H1 (cell line): ENCODE measurements at regions not wholly inside any gene's neighbourhood (a gene's known extent, or its start where the extent isn't known, plus 50 kb on each side); places are given as distances from the start of the nearest gene placed in this dataset.

ENCODE experiments used
- CTCF ChIA-PET: fragments of 300-600 bp; sonication (Branson Sonifier 250); formaldehyde crosslinking; loops from one replicate; lab custom pipeline; 2021; ENCODE audit not compliant: partially characterized antibody; lab: Charles Lee
- POLR2A ChIA-PET: fragments of 300-600 bp; sonication (Branson Sonifier 250); formaldehyde crosslinking; loops from one replicate; lab custom pipeline; 2021; ENCODE audit warnings: inconsistent platforms; ENCODE audit not compliant: partially characterized antibody; lab: Charles Lee
- DNase-seq, 2 experiments: peaks; one replicate each; pipeline versions ENCODE4 v3.0.0 to v3.0.0-alpha.2; 2010 to 2022; ENCODE audit warnings: low spot score in 2 of 2, low read depth in 1 of 2, mixed read lengths in 1 of 2
- FAIRE-seq: peaks from 2 replicates; lab custom pipeline; 2011; peaks lifted over from hg19 to GRCh38; lab: Jason Lieb, UNC
- H2AFZ ChIP-seq: 2 replicates; pipeline ENCODE4 v1.8.1; 2012; ENCODE audit warnings: low read length, inconsistent platforms
- H2AK5ac ChIP-seq: 2 replicates; pipeline ENCODE4 v1.6.1; 2013; ENCODE audit warnings: low read depth, low read length
- H2BK120ac ChIP-seq: replicated peaks from 2 replicates; pipeline ENCODE3; 2013; ENCODE audit warnings: low read depth, low read length, inconsistent platforms
- H2BK12ac ChIP-seq: 2 replicates; pipeline ENCODE4 v1.6.1; 2013; ENCODE audit warnings: low read depth, low read length
- H2BK15ac ChIP-seq: 2 replicates; pipeline ENCODE4 v1.6.1; 2013; ENCODE audit warnings: low read length
- H2BK20ac ChIP-seq: 2 replicates; pipeline ENCODE4 v1.6.1; 2013; ENCODE audit warnings: low read length
- H2BK5ac ChIP-seq: 2 replicates; pipeline ENCODE4 v1.6.1; 2013; ENCODE audit warnings: low read depth, low read length
- H3K14ac ChIP-seq: 2 replicates; pipeline ENCODE4 v1.6.1; 2013; ENCODE audit warnings: inconsistent platforms; ENCODE audit not compliant: insufficient read length
- H3K18ac ChIP-seq: 2 replicates; pipeline ENCODE4 v1.6.1; 2013; ENCODE audit warnings: low read length; ENCODE audit errors: extremely low read depth
- H3K23ac ChIP-seq: 2 replicates; pipeline ENCODE4 v1.6.1; 2013; ENCODE audit warnings: inconsistent platforms; ENCODE audit not compliant: insufficient read length
- H3K23me2 ChIP-seq: 2 replicates; pipeline ENCODE4 v1.6.1; 2013; ENCODE audit warnings: low read depth, low read length
- H3K27ac ChIP-seq: 2 replicates; pipeline ENCODE4 v1.6.1; 2011; ENCODE audit warnings: low read depth, low read length, inconsistent platforms
- H3K27me3 ChIP-seq, 4 experiments: replicated peaks in 1 of 4; 1 replicate in 1 of 4; 2 replicates in 3 of 4; pipeline versions ENCODE4 v1.6.1 to v1.8.1; 2011 to 2013; ENCODE audit warnings: low read length in 3 of 4, mild to moderate bottlenecking in 3 of 4, inconsistent platforms in 2 of 4, mixed read lengths in 2 of 4, moderate library complexity in 1 of 4; ENCODE audit not compliant: control insufficient read depth in 3 of 4, insufficient read depth in 3 of 4; ENCODE audit errors: extremely low read depth in 1 of 4
- H3K36me3 ChIP-seq, 4 experiments: 2 replicates each; pipeline versions ENCODE4 v1.6.1 to v1.8.1; 2011 to 2013; ENCODE audit warnings: mild to moderate bottlenecking in 4 of 4, low read length in 3 of 4, moderate library complexity in 2 of 4, control low read depth in 1 of 4, inconsistent platforms in 1 of 4; ENCODE audit not compliant: insufficient read depth in 4 of 4, control insufficient read depth in 2 of 4
- H3K4ac ChIP-seq: replicated peaks from 2 replicates; pipeline ENCODE3; 2013; ENCODE audit warnings: low read length, low read depth, mixed read lengths, inconsistent platforms; ENCODE audit not compliant: insufficient read length
- H3K4me1 ChIP-seq, 4 experiments: replicated peaks in 1 of 4; 1 replicate in 1 of 4; 2 replicates in 3 of 4; pipeline versions ENCODE4 v1.6.1 to v1.8.1; 2011 to 2013; ENCODE audit warnings: low read length in 3 of 4, inconsistent platforms in 2 of 4, mixed read lengths in 1 of 4; ENCODE audit not compliant: insufficient read depth in 4 of 4, control insufficient read depth in 3 of 4
- H3K4me2 ChIP-seq, 2 experiments: 2 replicates each; pipeline versions ENCODE4 v1.6.1 to v1.8.1; 2011 to 2013; ENCODE audit warnings: low read depth in 2 of 2, low read length in 2 of 2, control low read depth in 1 of 2, inconsistent platforms in 1 of 2, mild to moderate bottlenecking in 1 of 2; ENCODE audit not compliant: insufficient read depth in 1 of 2
- H3K4me3 ChIP-seq, 4 experiments: fragments of 200-600, 300-600 bp in 1 of 4; sonication (generic), shearing (Covaris generic), sonication (Bioruptor Twin) in 1 of 4; 2 replicates each; pipeline versions ENCODE4 v1.5.1 to v1.8.1; 2011 to 2016; ENCODE audit warnings: low read length in 4 of 4, low read depth in 3 of 4, control low read depth in 2 of 4, inconsistent platforms in 2 of 4, mild to moderate bottlenecking in 2 of 4, mixed read lengths in 1 of 4, moderate library complexity in 1 of 4; ENCODE audit not compliant: insufficient read depth in 2 of 4; ENCODE audit errors: extremely low read depth in 1 of 4
- H3K56ac ChIP-seq: replicated peaks from 2 replicates; pipeline ENCODE3; 2013; ENCODE audit warnings: low read depth, mild to moderate bottlenecking, mixed read lengths, low read length, inconsistent platforms; ENCODE audit not compliant: insufficient read length
- H3K79me1 ChIP-seq: 2 replicates; pipeline ENCODE4 v1.6.1; 2013; ENCODE audit warnings: low read depth, low read length, control low read depth
- H3K79me2 ChIP-seq, 2 experiments: 2 replicates each; pipeline versions ENCODE4 v1.6.1 to v1.8.1; 2012 to 2013; ENCODE audit warnings: low read length in 2 of 2, mild to moderate bottlenecking in 2 of 2, inconsistent platforms in 1 of 2; ENCODE audit not compliant: insufficient read depth in 2 of 2, control insufficient read depth in 1 of 2
- H3K9ac ChIP-seq, 4 experiments: replicated peaks in 1 of 4; 1 replicate in 1 of 4; 2 replicates in 3 of 4; pipeline versions ENCODE4 v1.6.1 to v1.8.1; 2011 to 2013; ENCODE audit warnings: low read depth in 3 of 4, low read length in 3 of 4, control low read depth in 2 of 4, mild to moderate bottlenecking in 2 of 4, moderate library complexity in 2 of 4, inconsistent platforms in 1 of 4; ENCODE audit errors: extremely low read depth in 1 of 4
- H3K9me3 ChIP-seq, 2 experiments: 2 replicates each; pipeline versions ENCODE4 v1.6.1 to v1.8.1; 2012 to 2013; ENCODE audit warnings: mild to moderate bottlenecking in 2 of 2, moderate library complexity in 2 of 2, control low read depth in 1 of 2, inconsistent platforms in 1 of 2, low read depth in 1 of 2, low read length in 1 of 2, mixed read lengths in 1 of 2; ENCODE audit not compliant: insufficient read depth in 2 of 2
- H4K20me1 ChIP-seq, 2 experiments: replicated peaks in 1 of 2; 2 replicates each; pipeline versions ENCODE3 to v1.8.1; 2011 to 2013; ENCODE audit warnings: inconsistent platforms in 2 of 2, low read length in 2 of 2, mild to moderate bottlenecking in 1 of 2; ENCODE audit not compliant: insufficient read depth in 2 of 2, control insufficient read depth in 1 of 2
- H4K5ac ChIP-seq: 2 replicates; pipeline ENCODE4 v1.6.1; 2013; ENCODE audit warnings: low read length, low read depth, mixed read lengths, inconsistent platforms; ENCODE audit not compliant: insufficient read length
- H4K8ac ChIP-seq: 2 replicates; pipeline ENCODE4 v1.8.0; 2013; ENCODE audit warnings: mild to moderate bottlenecking, moderate library complexity, low read length, inconsistent platforms; ENCODE audit not compliant: insufficient read depth; ENCODE audit errors: extremely low read depth
- H4K91ac ChIP-seq: replicated peaks from 2 replicates; pipeline ENCODE3; 2013; ENCODE audit warnings: low read length, mixed read lengths, inconsistent platforms; ENCODE audit not compliant: insufficient read length
- BCL11A ChIP-seq, 2 experiments: IDR thresholded peaks; one replicate each; pipeline ENCODE4 v1.6.1; 2011; ENCODE audit warnings: low read depth in 2 of 2, low read length in 2 of 2, mild to moderate bottlenecking in 2 of 2
- HDAC2 ChIP-seq, 2 experiments: fragments of 300-600 bp in 1 of 2; sonication (generic) in 1 of 2; IDR thresholded peaks; 2 replicates each; pipeline ENCODE4 v1.6.1; 2011 to 2012; ENCODE audit warnings: low read depth in 2 of 2, low read length in 2 of 2, mild to moderate bottlenecking in 2 of 2, moderate library complexity in 2 of 2, borderline replicate concordance in 1 of 2, inconsistent platforms in 1 of 2
- KDM1A ChIP-seq: fragments of 200-600, 300-600 bp; sonication (generic); IDR thresholded peaks from 2 replicates; pipeline ENCODE4 v1.7.1; 2016; ENCODE audit warnings: mild to moderate bottlenecking, low read length, borderline replicate concordance
- RXRA ChIP-seq: IDR thresholded peaks from 2 replicates; pipeline ENCODE4 v1.6.1; 2011; ENCODE audit warnings: low read depth, mild to moderate bottlenecking, low read length, moderate library complexity; ENCODE audit not compliant: insufficient read depth
- SAP30 ChIP-seq: fragments of 300-600 bp; sonication (generic); IDR thresholded peaks from 2 replicates; pipeline ENCODE4 v1.7.1; 2012; ENCODE audit warnings: low read length, moderate library complexity, mild to moderate bottlenecking, inconsistent platforms; ENCODE audit not compliant: insufficient read depth, insufficient replicate concordance
- SP1 ChIP-seq: IDR thresholded peaks from 2 replicates; pipeline ENCODE4 v1.6.1; 2011; ENCODE audit warnings: low read depth, low read length
- SP4 ChIP-seq: IDR thresholded peaks from 2 replicates; pipeline ENCODE4 v1.6.1; 2012; ENCODE audit warnings: low read length, inconsistent platforms
- TAF7 ChIP-seq: optimal IDR thresholded peaks from 2 replicates; pipeline ENCODE3; 2011; ENCODE audit warnings: low read depth, mild to moderate bottlenecking, inconsistent platforms, low read length, moderate library complexity, borderline replicate concordance
- WGBS, 2 experiments: shearing (Covaris generic) in 1 of 2; methylation state at CpG; one replicate each; pipeline versions ENCODE4 v1.1.6 to v1.1.7; 2013 to 2015; ENCODE audit warnings: low lambda C conversion rate in 2 of 2, mixed read lengths in 2 of 2, inconsistent platforms in 1 of 2, low coverage in 1 of 2, missing lambda C conversion rate in 1 of 2; ENCODE audit not compliant: insufficient replicate concordance in 2 of 2, insufficient coverage in 1 of 2, insufficient read length in 1 of 2; ENCODE audit errors: extremely low coverage in 1 of 2, missing lambda C conversion rate in 1 of 2; 5-methylcytosine and 5-hydroxymethylcytosine counted together

- FAIRE-seq (no peak), DNase-seq (no peak)
- H3K4ac ChIP-seq: no peak overlapping the region
- H4K91ac ChIP-seq: no peak overlapping the region
- peak overlapping the region in 1 of 4 experiments; percentile 34; a peak in 1 of 7 replicates for H3K9ac ChIP-seq
- ChIA-PET POLR2A (no interaction called here), CTCF (no interaction called here)
- H3K56ac ChIP-seq: no peak overlapping the region
- no peaks in the 10 kb centered on the region for H3K23me2 ChIP-seq
- no peaks in the 10 kb centered on the region for H3K79me2 ChIP-seq
- H3K14ac ChIP-seq: no peak overlapping the region
- H3K23ac ChIP-seq: no peak overlapping the region
- H3K4me2 ChIP-seq: no peak overlapping the region
- TF ChIP-seq RXRA (no peak), HDAC2 (IDR thresholded peaks at IDR 0.05; ENCODE audit: borderline replicate concordance in 1 of 2, low read depth in 2 of 2, low read length in 2 of 2) (no peak), BCL11A (IDR thresholded peaks at IDR 0.05; ENCODE audit: low read depth in 2 of 2, low read length in 2 of 2) (no peak), SAP30 (no peak), SP1 (no peak), KDM1A (no peak), TAF7 (no peak), SP4 (no peak)
- H2BK20ac ChIP-seq: no peak overlapping the region
- no peak overlapping the region for H2BK5ac ChIP-seq
- H4K8ac ChIP-seq: no peak overlapping the region
- no peak overlapping the region for H2AFZ ChIP-seq
- 87% methylated on average over 6 of the region's 6 CpGs; no CpG with 5 or more reads in 1 of the 2 experiments for WGBS, 2 experiments
- no peaks in the 10 kb centered on the region for H3K27me3 ChIP-seq
- no peaks in the 10 kb centered on the region for H3K4me1 ChIP-seq
- H2BK120ac ChIP-seq: no peak overlapping the region
- H3K36me3 ChIP-seq: no peaks in the 10 kb centered on the region
- H3K18ac ChIP-seq: no peak overlapping the region
- H2BK15ac ChIP-seq: no peak overlapping the region
- H4K20me1 ChIP-seq: no peaks in the 10 kb centered on the region
- no peaks in the 10 kb centered on the region for H3K9me3 ChIP-seq
- H2AK5ac ChIP-seq: no peak overlapping the region
- H4K5ac ChIP-seq: no peak overlapping the region
- H3K79me1 ChIP-seq: no peaks in the 10 kb centered on the region
- H3K27ac ChIP-seq: no peak overlapping the region
- no peak overlapping the region for H2BK12ac ChIP-seq
- H3K4me3 ChIP-seq: no peak overlapping the region
These were observed 291.0 kb upstream of the ACVR2A start for GRCh38 chr2:147553775-147554271.
